Upper lobe of left lung (tissue), 6 donors: ENCODE measurements at regions not wholly inside any gene's neighbourhood (a gene's known extent, or its start where the extent isn't known, plus 50 kb on each side); places are given as distances from the start of the nearest gene placed in this dataset.
A peak's percentile ranks its signal among the peaks of the same experiment; 100 is the strongest.

Experiments
- ATAC-seq, 2 donors: fragments of 200-7000 bp; cut with Tn5 transposase; one replicate each; pipeline ENCODE4 v1.9.1; 2022; ENCODE audit warnings: mild to moderate bottlenecking in 2 of 2, moderate library complexity in 2 of 2; ENCODE audit not compliant: low FRiP score in 2 of 2
- DNase-seq, 2 donors: peaks; one replicate each; pipeline ENCODE4 v3.0.0-alpha.2; 2019 to 2020
- H3K27ac ChIP-seq, 4 donors: fragments of 200-600 bp; sonication (generic); one replicate each; pipeline ENCODE4 v1.5.1; 2016 to 2019
- H3K27me3 ChIP-seq, 4 donors: fragments of 200-600 bp; sonication (generic); one replicate each; pipeline ENCODE4 v1.5.1; 2017 to 2019
- H3K36me3 ChIP-seq, 4 donors: fragments of 200-600 bp; sonication (generic); one replicate each; pipeline ENCODE4 v1.5.1; 2016 to 2019
- H3K4me1 ChIP-seq, 4 donors: fragments of 200-600 bp; sonication (generic); one replicate each; pipeline ENCODE4 v1.5.1; 2018 to 2019
- H3K4me3 ChIP-seq, 4 donors: fragments of 200-600 bp; sonication (generic); one replicate each; pipeline ENCODE4 v1.5.1; 2017 to 2019; ENCODE audit warnings: mild to moderate bottlenecking in 2 of 4, moderate library complexity in 1 of 4
- H3K9me3 ChIP-seq, 4 donors: fragments of 200-600 bp; sonication (generic); one replicate each; pipeline ENCODE4 v1.5.1; 2018 to 2019
- EP300 ChIP-seq, 4 donors: sonication (generic); formaldehyde crosslinking; IDR thresholded peaks; one replicate each; pipeline ENCODE4 v1.5.1; 2017; ENCODE audit warnings: antibody characterized with exemption in 4 of 4, control low read depth in 2 of 4
- POLR2A ChIP-seq, 4 donors: fragments of 450-650 bp; IDR thresholded peaks; one replicate each; pipeline ENCODE4 v1.5.1; 2016 to 2017; ENCODE audit warnings: antibody characterized with exemption in 4 of 4, mild to moderate bottlenecking in 2 of 4
- POLR2AphosphoS5 ChIP-seq, 2 donors: sonication (generic); formaldehyde crosslinking; IDR thresholded peaks; one replicate each; pipeline ENCODE4 v1.5.1; 2017; ENCODE audit warnings: antibody characterized with exemption in 2 of 2
- WGBS, 2 donors: methylation state at CpG; one replicate each; pipeline ENCODE4 v1.1.5; 2017 to 2018; 5-methylcytosine and 5-hydroxymethylcytosine counted together
- TF ChIP-seq, protein P1 (sequence below), 6 experiments: fragments of 450-650 bp in 4 of 6; fragments of 200-600 bp in 2 of 6; sonication (generic) in 2 of 6; IDR thresholded peaks; one replicate each; pipeline ENCODE4 v1.5.1; 2016 to 2019; ENCODE audit warnings: antibody characterized with exemption in 6 of 6
- donor health status: DM: no; HTN: no; CAD: no; lungs with moderate emphysema.
- donor health status: DM: no; HTN: yes; CAD: no; lungs with severe emphysema.

- ATAC-seq (no peak), DNase-seq (no peak)
- H3K4me3 ChIP-seq = no peak overlapping the region
- no peak overlapping the region for H3K27ac ChIP-seq
- no peaks in the 10 kb centered on the region for H3K9me3 ChIP-seq
- 72 to 80% methylated on average over 3 of the region's 3 CpGs for WGBS, 2 donors
- no peaks in the 10 kb centered on the region for H3K36me3 ChIP-seq
- no peak for TF ChIP-seq POLR2AphosphoS5 (IDR thresholded peaks at IDR 0.05)
- no peak for TF ChIP-seq EP300 (IDR thresholded peaks at IDR 0.05)
- no peak for TF ChIP-seq POLR2A (IDR thresholded peaks at IDR 0.05)
- TF ChIP-seq, protein P1, sequence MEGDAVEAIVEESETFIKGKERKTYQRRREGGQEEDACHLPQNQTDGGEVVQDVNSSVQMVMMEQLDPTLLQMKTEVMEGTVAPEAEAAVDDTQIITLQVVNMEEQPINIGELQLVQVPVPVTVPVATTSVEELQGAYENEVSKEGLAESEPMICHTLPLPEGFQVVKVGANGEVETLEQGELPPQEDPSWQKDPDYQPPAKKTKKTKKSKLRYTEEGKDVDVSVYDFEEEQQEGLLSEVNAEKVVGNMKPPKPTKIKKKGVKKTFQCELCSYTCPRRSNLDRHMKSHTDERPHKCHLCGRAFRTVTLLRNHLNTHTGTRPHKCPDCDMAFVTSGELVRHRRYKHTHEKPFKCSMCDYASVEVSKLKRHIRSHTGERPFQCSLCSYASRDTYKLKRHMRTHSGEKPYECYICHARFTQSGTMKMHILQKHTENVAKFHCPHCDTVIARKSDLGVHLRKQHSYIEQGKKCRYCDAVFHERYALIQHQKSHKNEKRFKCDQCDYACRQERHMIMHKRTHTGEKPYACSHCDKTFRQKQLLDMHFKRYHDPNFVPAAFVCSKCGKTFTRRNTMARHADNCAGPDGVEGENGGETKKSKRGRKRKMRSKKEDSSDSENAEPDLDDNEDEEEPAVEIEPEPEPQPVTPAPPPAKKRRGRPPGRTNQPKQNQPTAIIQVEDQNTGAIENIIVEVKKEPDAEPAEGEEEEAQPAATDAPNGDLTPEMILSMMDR (IDR thresholded peaks at IDR 0.05) = no peak
- no peaks in the 10 kb centered on the region for H3K4me1 ChIP-seq
- no peaks in the 10 kb centered on the region for H3K27me3 ChIP-seq
Measured at GRCh38 chr9:84587153-84587552, 82.4 kb upstream of the NTRK2 start.

DNA sequence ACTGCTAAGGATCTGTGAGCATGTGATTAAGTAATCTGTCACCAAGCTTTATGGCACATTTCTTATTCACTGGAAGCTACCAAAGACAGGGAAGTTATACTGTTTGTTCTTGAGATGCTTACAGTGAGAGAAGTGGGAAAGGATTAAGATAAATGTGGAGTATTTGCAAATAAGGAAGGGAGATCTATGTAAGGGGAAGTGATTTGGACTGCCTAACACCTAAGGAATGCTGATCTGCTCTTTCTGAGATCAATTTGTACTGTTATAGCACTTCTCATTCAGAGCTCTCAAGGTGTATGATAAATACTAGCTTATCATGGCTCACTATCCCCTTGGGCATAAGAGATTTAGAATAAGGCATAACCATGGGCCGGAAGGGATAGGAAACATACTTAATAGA lies 80.0 kb upstream of the NTRK2 start:
- H3K27ac ChIP-seq = no peak overlapping the region
- H3K4me3 ChIP-seq = no peak overlapping the region
- H3K9me3 ChIP-seq = no peaks in the 10 kb centered on the region
- WGBS, 2 donors = 59 to 83% methylated on average over 1 of the region's 1 CpG
- H3K36me3 ChIP-seq = no peaks in the 10 kb centered on the region
- DNase-seq = no peak
- no peaks in the 10 kb centered on the region for H3K27me3 ChIP-seq
- no peak for ATAC-seq
- TF ChIP-seq POLR2A (IDR thresholded peaks at IDR 0.05) (no peak), EP300 (IDR thresholded peaks at IDR 0.05) (no peak), POLR2AphosphoS5 (IDR thresholded peaks at IDR 0.05) (no peak)
- TF ChIP-seq, protein P1 (IDR thresholded peaks at IDR 0.05) = no peak
- no peaks in the 10 kb centered on the region for H3K4me1 ChIP-seq

- Histone ChIP-seq H3K4me3 (no peak overlapping the region), H3K36me3 (no peaks in the 10 kb centered on the region), H3K27me3 (no peaks in the 10 kb centered on the region), H3K27ac (no peak overlapping the region), H3K4me1 (no peaks in the 10 kb centered on the region), H3K9me3 (no peaks in the 10 kb centered on the region)
- no peak for ATAC-seq
- DNase-seq = peak in 1 of 2 donors; percentile 54
- 90 to 92% methylated on average over 4 of the region's 4 CpGs for WGBS, 2 donors
- TF ChIP-seq, protein P1 (IDR thresholded peaks at IDR 0.05) = no peak
- TF ChIP-seq POLR2AphosphoS5 (IDR thresholded peaks at IDR 0.05) (no peak), EP300 (IDR thresholded peaks at IDR 0.05) (no peak), POLR2A (IDR thresholded peaks at IDR 0.05) (no peak)
Measured at GRCh38 chr9:84590706-84591105, 78.8 kb upstream of the NTRK2 start.

- Histone ChIP-seq H3K4me1 (peaks cover 0 to 6% (median 0%) of the 10 kb centered on the region in 4 donors), H3K36me3 (no peaks in the 10 kb centered on the region), H3K27ac (no peak overlapping the region), H3K27me3 (no peaks in the 10 kb centered on the region), H3K4me3 (no peak overlapping the region), H3K9me3 (no peaks in the 10 kb centered on the region)
- WGBS, 2 donors = 84 to 88% methylated on average over 4 of the region's 4 CpGs
- ATAC-seq (no peak), DNase-seq (no peak)
- TF ChIP-seq POLR2A (IDR thresholded peaks at IDR 0.05) (no peak), POLR2AphosphoS5 (IDR thresholded peaks at IDR 0.05) (no peak), EP300 (IDR thresholded peaks at IDR 0.05) (no peak)
- TF ChIP-seq, protein P1 (IDR thresholded peaks at IDR 0.05) = no peak
Measured at GRCh38 chr9:84592918-84593317, 76.6 kb upstream of the NTRK2 start.

GRCh38 chr9:84593352-84593751 lies 76.2 kb upstream of the NTRK2 start:
- 68 to 77% methylated on average over 4 of the region's 4 CpGs for WGBS, 2 donors

More at GRCh38 chr9:84593352-84593751, 76.2 kb upstream of the NTRK2 start:
- H3K4me3 ChIP-seq = no peak overlapping the region
- H3K27ac ChIP-seq = no peak overlapping the region
- DNase-seq = no peak
- no peaks in the 10 kb centered on the region for H3K27me3 ChIP-seq
- no peaks in the 10 kb centered on the region for H3K36me3 ChIP-seq
- no peak for ATAC-seq
- peaks cover 0 to 6% (median 0%) of the 10 kb centered on the region in 4 donors for H3K4me1 ChIP-seq
- no peaks in the 10 kb centered on the region for H3K9me3 ChIP-seq
- TF ChIP-seq, protein P1 (IDR thresholded peaks at IDR 0.05) = no peak
- no peak for TF ChIP-seq EP300 (IDR thresholded peaks at IDR 0.05)
- TF ChIP-seq POLR2AphosphoS5 (IDR thresholded peaks at IDR 0.05) = no peak
- TF ChIP-seq POLR2A (IDR thresholded peaks at IDR 0.05) = no peak
